Testis (tissue), 2 donors: ENCODE measurements at regions not wholly inside any gene's neighbourhood (a gene's known extent, or its start where the extent isn't known, plus 50 kb on each side); places are given as distances from the start of the nearest gene placed in this dataset.

Experiments used
- POLR2A ChIP-seq: fragments of 450-650 bp; IDR thresholded peaks from one replicate; pipeline ENCODE4 v1.6.1; 2017; ENCODE audit warnings: antibody characterized with exemption, mild to moderate bottlenecking, moderate library complexity
- TF ChIP-seq, protein P1 (sequence below), 3 experiments: fragments of 450-650 bp in 2 of 3; fragments of 200-600 bp in 1 of 3; sonication (generic) in 1 of 3; IDR thresholded peaks; one replicate each; pipeline ENCODE4 v1.5.1; 2016 to 2019; ENCODE audit warnings: antibody characterized with exemption in 3 of 3, mild to moderate bottlenecking in 2 of 3, moderate library complexity in 1 of 3

DNA sequence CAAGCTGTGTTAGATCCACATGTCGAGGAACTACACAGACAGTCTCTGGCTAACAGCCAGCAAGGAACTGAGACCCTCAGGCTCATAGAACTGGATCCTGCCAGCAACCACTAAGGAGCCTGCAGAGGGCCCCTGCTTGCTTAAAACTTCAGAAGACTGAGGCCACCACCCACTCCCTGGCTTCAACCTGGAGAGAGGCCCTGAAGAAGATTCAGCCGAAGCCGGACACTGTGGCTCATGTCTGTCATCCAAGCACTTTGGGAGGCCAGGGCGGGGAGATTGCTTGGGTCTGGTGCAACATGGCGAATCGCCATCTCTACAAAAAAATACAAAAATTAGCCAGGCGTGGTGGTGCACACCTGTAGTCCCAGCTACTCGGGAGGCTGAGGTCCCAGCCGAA is 92.6 kb upstream of the TMPRSS2 start:
- TF ChIP-seq, protein P1, sequence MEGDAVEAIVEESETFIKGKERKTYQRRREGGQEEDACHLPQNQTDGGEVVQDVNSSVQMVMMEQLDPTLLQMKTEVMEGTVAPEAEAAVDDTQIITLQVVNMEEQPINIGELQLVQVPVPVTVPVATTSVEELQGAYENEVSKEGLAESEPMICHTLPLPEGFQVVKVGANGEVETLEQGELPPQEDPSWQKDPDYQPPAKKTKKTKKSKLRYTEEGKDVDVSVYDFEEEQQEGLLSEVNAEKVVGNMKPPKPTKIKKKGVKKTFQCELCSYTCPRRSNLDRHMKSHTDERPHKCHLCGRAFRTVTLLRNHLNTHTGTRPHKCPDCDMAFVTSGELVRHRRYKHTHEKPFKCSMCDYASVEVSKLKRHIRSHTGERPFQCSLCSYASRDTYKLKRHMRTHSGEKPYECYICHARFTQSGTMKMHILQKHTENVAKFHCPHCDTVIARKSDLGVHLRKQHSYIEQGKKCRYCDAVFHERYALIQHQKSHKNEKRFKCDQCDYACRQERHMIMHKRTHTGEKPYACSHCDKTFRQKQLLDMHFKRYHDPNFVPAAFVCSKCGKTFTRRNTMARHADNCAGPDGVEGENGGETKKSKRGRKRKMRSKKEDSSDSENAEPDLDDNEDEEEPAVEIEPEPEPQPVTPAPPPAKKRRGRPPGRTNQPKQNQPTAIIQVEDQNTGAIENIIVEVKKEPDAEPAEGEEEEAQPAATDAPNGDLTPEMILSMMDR (IDR thresholded peaks at IDR 0.05) = no peak
- no peak for TF ChIP-seq POLR2A
